Adrenal gland (tissue), 9 donors: ENCODE measurements at regions not wholly inside any gene's neighbourhood (a gene's known extent, or its start where the extent isn't known, plus 50 kb on each side); places are given as distances from the start of the nearest gene placed in this dataset.
"Not testable (repeated sequence)": the region's sequence is repeated elsewhere in the genome, so short reads cannot be mapped to it uniquely, and the experiment has no call there.

Experiments
- DNase-seq, 7 donors: peaks; one replicate each; pipeline ENCODE4 v3.0.0-alpha.2; 2019 to 2020
- H3K27ac ChIP-seq, 5 donors: fragments of 200-600 bp; sonication (generic) in 4 of 5; 1 replicate in 3 of 5; 2 replicates in 2 of 5; pipeline versions ENCODE4 v1.5.1 to v1.8.0; 2016 to 2020; ENCODE audit warnings: mild to moderate bottlenecking in 1 of 5
- H3K27me3 ChIP-seq: fragments of 200-600 bp; 2 replicates; pipeline ENCODE4 v1.8.0; 2021
- H3K36me3 ChIP-seq, 2 donors: fragments of 200-600 bp; replicated peaks in 1 of 2; 1 replicate in 1 of 2; 2 replicates in 1 of 2; pipeline versions ENCODE4 v1.5.1 to v1.8.0; 2018 to 2022
- H3K4me1 ChIP-seq, 2 donors: fragments of 200-600 bp; replicated peaks in 1 of 2; 1 replicate in 1 of 2; 2 replicates in 1 of 2; pipeline versions ENCODE4 v1.5.1 to v1.8.0; 2018 to 2021
- H3K4me3 ChIP-seq, 4 donors: fragments of 200-600 bp; sonication (generic) in 3 of 4; one replicate each; pipeline ENCODE4 v1.5.1; 2016 to 2018
- H3K9me3 ChIP-seq, 3 donors: fragments of 200-600 bp; sonication (generic) in 1 of 3; replicated peaks in 1 of 3; 1 replicate in 2 of 3; 2 replicates in 1 of 3; pipeline versions ENCODE4 v1.5.1 to v1.8.0; 2016 to 2021
- POLR2A ChIP-seq, 2 donors: fragments of 450-650 bp; IDR thresholded peaks; one replicate each; pipeline ENCODE4 v1.6.1; 2017; ENCODE audit warnings: antibody characterized with exemption in 2 of 2, mild to moderate bottlenecking in 2 of 2, moderate library complexity in 1 of 2
- WGBS, 4 donors: extraction: QIAGEN DNeasy Blood & Tissue Kit in 2 of 4; methylation state at CpG; one replicate each; pipeline versions ENCODE4 v1.1.5 to v1.1.7; 2013 to 2017; 5-methylcytosine and 5-hydroxymethylcytosine counted together
- intact Hi-C, 2 donors: fragments of 100-400 bp; cut with DNase I; formaldehyde crosslinking; loops; one replicate each; pipeline versions ENCODE4 v1.14.1 to v1.15.0; 2022 to 2023
- TF ChIP-seq, protein P1 (sequence below), 6 experiments: fragments of 450-650 bp in 4 of 6; fragments of 200-600 bp in 2 of 6; sonication (generic) in 1 of 6; IDR thresholded peaks; 1 replicate in 5 of 6; 2 replicates in 1 of 6; pipeline versions ENCODE4 v1.5.1 to v1.8.0; 2016 to 2021; ENCODE audit warnings: antibody characterized with exemption in 6 of 6, mild to moderate bottlenecking in 2 of 6, moderate library complexity in 1 of 6
- donor health status: healthy with polysubstance abuse.
- donor health status: Bipolar disorder and iron deficiency.
- donor health status: DM: yes; HTN: yes; CAD: no.
- donor health status: DM: no; HTN: no; CAD: no.
- donor health status: DM: no; HTN: no; CAD: no.

DNA sequence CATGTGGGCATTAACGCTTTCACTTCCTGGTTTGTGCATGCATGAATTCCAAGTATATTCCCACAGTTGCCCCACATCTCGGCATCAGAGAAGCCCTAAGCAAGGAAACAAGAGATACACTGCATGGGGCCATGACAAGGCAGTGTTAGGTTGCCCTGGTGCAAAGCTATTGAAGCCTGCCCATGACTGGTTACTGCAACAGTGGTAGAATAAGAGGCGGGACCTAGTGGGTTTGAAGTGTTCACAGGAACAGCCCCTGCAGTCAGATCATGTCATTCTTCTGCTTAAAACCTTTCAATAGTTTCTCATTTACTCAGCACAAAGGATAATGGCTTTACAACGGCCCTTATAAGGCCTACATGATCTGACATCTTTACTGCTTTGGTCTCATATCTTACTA lies 80.9 kb upstream of the TOPAZ1 start:
- intact Hi-C loops, result no loop called here
- Histone ChIP-seq H3K4me3 (no peak overlapping the region), H3K4me1 (no peaks in the 10 kb centered on the region), H3K27ac (no peak overlapping the region), H3K36me3 (no peaks in the 10 kb centered on the region), H3K9me3 (no peaks in the 10 kb centered on the region), H3K27me3 (no peaks in the 10 kb centered on the region)
- DNase-seq, result no peak
- TF ChIP-seq, protein P1, sequence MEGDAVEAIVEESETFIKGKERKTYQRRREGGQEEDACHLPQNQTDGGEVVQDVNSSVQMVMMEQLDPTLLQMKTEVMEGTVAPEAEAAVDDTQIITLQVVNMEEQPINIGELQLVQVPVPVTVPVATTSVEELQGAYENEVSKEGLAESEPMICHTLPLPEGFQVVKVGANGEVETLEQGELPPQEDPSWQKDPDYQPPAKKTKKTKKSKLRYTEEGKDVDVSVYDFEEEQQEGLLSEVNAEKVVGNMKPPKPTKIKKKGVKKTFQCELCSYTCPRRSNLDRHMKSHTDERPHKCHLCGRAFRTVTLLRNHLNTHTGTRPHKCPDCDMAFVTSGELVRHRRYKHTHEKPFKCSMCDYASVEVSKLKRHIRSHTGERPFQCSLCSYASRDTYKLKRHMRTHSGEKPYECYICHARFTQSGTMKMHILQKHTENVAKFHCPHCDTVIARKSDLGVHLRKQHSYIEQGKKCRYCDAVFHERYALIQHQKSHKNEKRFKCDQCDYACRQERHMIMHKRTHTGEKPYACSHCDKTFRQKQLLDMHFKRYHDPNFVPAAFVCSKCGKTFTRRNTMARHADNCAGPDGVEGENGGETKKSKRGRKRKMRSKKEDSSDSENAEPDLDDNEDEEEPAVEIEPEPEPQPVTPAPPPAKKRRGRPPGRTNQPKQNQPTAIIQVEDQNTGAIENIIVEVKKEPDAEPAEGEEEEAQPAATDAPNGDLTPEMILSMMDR (IDR thresholded peaks at IDR 0.05), result no peak
- no peak for TF ChIP-seq POLR2A (IDR thresholded peaks at IDR 0.05)
- 77 to 82% (median 78%) methylated on average over 4 of the region's 4 CpGs for WGBS, 4 donors

DNA sequence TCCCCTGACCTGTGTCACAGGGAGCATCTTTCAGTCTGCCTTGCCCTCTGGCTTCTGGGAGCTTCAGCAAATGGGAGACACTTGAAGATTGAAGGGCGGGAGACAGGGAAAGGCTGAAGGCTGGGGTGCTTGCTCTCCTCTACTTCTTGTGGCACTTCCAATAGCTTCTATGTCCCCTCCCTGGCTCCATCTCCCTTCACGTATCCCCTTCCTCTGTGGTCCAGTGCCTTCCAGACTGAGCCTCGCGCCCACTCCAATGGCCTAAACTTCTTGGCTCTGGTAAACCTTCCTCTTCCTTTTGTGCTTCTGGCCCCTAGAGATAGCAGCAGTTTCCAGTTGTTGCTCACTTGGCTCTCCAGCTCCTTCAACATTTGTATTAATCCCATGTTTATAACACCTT lies 69.8 kb upstream of the TOPAZ1 start:
- WGBS, 4 donors, result 90 to 91% (median 91%) methylated on average over 4 of the region's 4 CpGs
- DNase-seq, result no peak
- Histone ChIP-seq H3K36me3 (no peaks in the 10 kb centered on the region), H3K27ac (no peak overlapping the region), H3K4me1 (no peaks in the 10 kb centered on the region), H3K9me3 (no peaks in the 10 kb centered on the region), H3K27me3 (no peaks in the 10 kb centered on the region), H3K4me3 (no peak overlapping the region)
- TF ChIP-seq, protein P1 (IDR thresholded peaks at IDR 0.05), result no peak
- TF ChIP-seq POLR2A (IDR thresholded peaks at IDR 0.05), result no peak
- intact Hi-C loops, result no loop called here

DNA sequence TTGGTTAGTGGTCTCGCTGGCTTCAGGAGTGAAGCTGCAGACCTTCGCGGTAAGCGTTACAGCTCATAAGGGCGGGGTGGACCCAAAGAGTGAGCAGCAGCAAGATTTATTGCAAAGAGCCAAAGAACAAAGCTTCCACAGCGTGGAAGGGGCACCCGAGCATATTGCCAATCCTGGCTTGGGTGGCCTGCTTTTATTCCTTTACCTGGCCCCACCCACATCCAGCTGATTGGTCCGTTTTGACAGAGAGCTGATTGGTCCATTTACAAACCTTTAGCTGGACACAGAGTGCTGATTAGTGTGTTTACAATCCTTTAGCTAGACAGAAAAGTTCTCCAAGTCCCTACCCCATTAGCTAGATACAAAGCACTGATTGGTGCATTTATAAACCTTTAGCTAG lies 69.0 kb upstream of the TOPAZ1 start:
- H3K4me3 ChIP-seq, DNase-seq, H3K36me3 ChIP-seq, H3K27me3 ChIP-seq, H3K4me1 ChIP-seq, H3K9me3 ChIP-seq, intact Hi-C loops, H3K27ac ChIP-seq: not testable (repeated sequence)
- 83 to 89% (median 87%) methylated on average over 8 of the region's 8 CpGs for WGBS, 4 donors

DNA sequence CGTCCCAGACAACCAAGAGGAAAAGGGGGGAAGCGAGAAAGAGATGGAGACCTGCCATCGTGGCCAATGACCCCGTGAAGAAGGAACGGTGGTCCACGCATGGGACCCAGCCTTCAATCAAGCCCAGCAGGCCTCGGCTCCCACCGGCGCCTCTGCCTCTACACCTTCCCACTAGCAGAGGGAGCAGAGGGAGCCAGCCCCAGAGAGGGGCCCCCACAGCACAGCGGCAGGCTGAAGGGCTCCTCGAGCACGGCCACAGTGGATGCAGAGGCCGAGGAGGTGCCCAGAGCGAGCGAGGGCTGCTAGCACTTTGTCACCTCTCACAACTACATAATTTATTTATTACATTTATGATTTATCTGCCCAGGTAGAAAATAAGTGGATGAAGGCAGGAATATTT lies 68.4 kb upstream of the TOPAZ1 start:
- no peaks in the 10 kb centered on the region for H3K9me3 ChIP-seq
- H3K27me3 ChIP-seq, result no peaks in the 10 kb centered on the region
- DNase-seq, result no peak
- 89 to 95% (median 89%) methylated on average over 14 to 15 of the region's 15 CpGs for WGBS, 4 donors
- H3K4me3 ChIP-seq, result no peak overlapping the region
- H3K27ac ChIP-seq, result no peak overlapping the region
- H3K36me3 ChIP-seq, result no peaks in the 10 kb centered on the region
- TF ChIP-seq, protein P1 (IDR thresholded peaks at IDR 0.05), result no peak
- TF ChIP-seq POLR2A (IDR thresholded peaks at IDR 0.05), result no peak
- intact Hi-C loops, result no loop called here
- H3K4me1 ChIP-seq, result no peaks in the 10 kb centered on the region

DNA sequence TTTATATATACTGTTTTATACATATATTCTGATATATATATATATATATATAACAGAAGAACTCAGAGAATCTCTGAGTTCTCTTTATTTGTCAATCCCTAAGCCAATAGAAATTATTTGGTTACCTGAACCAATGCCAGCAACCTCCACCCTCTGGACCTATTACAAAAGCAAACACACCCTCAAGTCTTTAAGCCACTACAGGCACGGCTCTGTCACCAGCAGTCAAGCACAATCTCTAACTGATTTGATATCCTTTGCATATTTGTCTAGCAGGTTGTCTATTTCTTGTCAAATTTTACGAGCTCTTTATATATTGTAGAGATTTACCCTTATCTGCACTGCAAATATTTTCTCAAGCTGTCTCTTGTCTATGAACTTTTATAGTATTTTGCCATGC lies 66.6 kb upstream of the TOPAZ1 start:
- H3K4me3 ChIP-seq, result no peak overlapping the region
- no peaks in the 10 kb centered on the region for H3K9me3 ChIP-seq
- DNase-seq, result no peak
- no peaks in the 10 kb centered on the region for H3K4me1 ChIP-seq
- WGBS, 4 donors, result 75 to 90% (median 79%) methylated on average over 2 of the region's 2 CpGs
- intact Hi-C loops, result no loop called here
- TF ChIP-seq, protein P1 (IDR thresholded peaks at IDR 0.05), result no peak
- no peak for TF ChIP-seq POLR2A (IDR thresholded peaks at IDR 0.05)
- no peaks in the 10 kb centered on the region for H3K27me3 ChIP-seq
- no peaks in the 10 kb centered on the region for H3K36me3 ChIP-seq
- H3K27ac ChIP-seq, result no peak overlapping the region
